Bone marrow (tissue), 2 donors: ENCODE measurements at regions not wholly inside any gene's neighbourhood (a gene's known extent, or its start where the extent isn't known, plus 50 kb on each side); places are given as distances from the start of the nearest gene placed in this dataset.

Experiments
- DNase-seq, 2 donors: peaks; one replicate each; lab custom pipeline; 2025; lab: John Stamatoyannopoulos, UW

- no peak for DNase-seq
Measured at GRCh38 chr6:23154159-23154558, 584.8 kb downstream of the HDGFL1 start.

GRCh38 chr6:23170049-23170448 lies 600.7 kb downstream of the HDGFL1 start:
- DNase-seq: no peak

- DNase-seq: peak in 1 of 2 donors; percentile 86
Measured at GRCh38 chr6:23173234-23173633, 603.9 kb downstream of the HDGFL1 start.

- DNase-seq: no peak
Measured at GRCh38 chr6:23174781-23175361, 605.5 kb downstream of the HDGFL1 start.

- no peak for DNase-seq
Measured at GRCh38 chr6:23175391-23175790, 606.0 kb downstream of the HDGFL1 start.

GRCh38 chr6:23176471-23176870 lies 607.1 kb downstream of the HDGFL1 start:
- DNase-seq: no peak

- no peak for DNase-seq
Measured at GRCh38 chr6:23176883-23177282, 607.5 kb downstream of the HDGFL1 start.

- no peak for DNase-seq
Measured at GRCh38 chr6:23177806-23178205, 608.4 kb downstream of the HDGFL1 start.

- no peak for DNase-seq
Measured at GRCh38 chr6:23179994-23180393, 610.6 kb downstream of the HDGFL1 start.

GRCh38 chr6:23180504-23181293 lies 611.3 kb downstream of the HDGFL1 start:
- no peak for DNase-seq

GRCh38 chr6:23181356-23182110 lies 612.2 kb downstream of the HDGFL1 start:
- DNase-seq: no peak

- no peak for DNase-seq
Measured at GRCh38 chr6:23183846-23184245, 614.5 kb downstream of the HDGFL1 start.

GRCh38 chr6:23184351-23184750 lies 615.0 kb downstream of the HDGFL1 start:
- no peak for DNase-seq

GRCh38 chr6:23195487-23195886 lies 626.1 kb downstream of the HDGFL1 start:
- no peak for DNase-seq

- DNase-seq: no peak
Measured at GRCh38 chr6:23199541-23199940, 630.2 kb downstream of the HDGFL1 start.

GRCh38 chr6:23200946-23201345 lies 631.6 kb downstream of the HDGFL1 start:
- DNase-seq: no peak

- DNase-seq: no peak
Measured at GRCh38 chr6:23202207-23202606, 632.8 kb downstream of the HDGFL1 start.

- no peak for DNase-seq
Measured at GRCh38 chr6:23212398-23212797, 643.0 kb downstream of the HDGFL1 start.

- no peak for DNase-seq
Measured at GRCh38 chr6:23213193-23213592, 643.8 kb downstream of the HDGFL1 start.

GRCh38 chr6:23213651-23214050 lies 644.3 kb downstream of the HDGFL1 start:
- DNase-seq: no peak

- no peak for DNase-seq
Measured at GRCh38 chr6:23218751-23219150, 649.4 kb downstream of the HDGFL1 start.

- DNase-seq: no peak
Measured at GRCh38 chr6:23222724-23223123, 653.4 kb downstream of the HDGFL1 start.

GRCh38 chr6:23224540-23224939 lies 655.2 kb downstream of the HDGFL1 start:
- DNase-seq: no peak
